Upper lobe of left lung (tissue), 6 donors: ENCODE measurements at regions not wholly inside any gene's neighbourhood (a gene's known extent, or its start where the extent isn't known, plus 50 kb on each side); places are given as distances from the start of the nearest gene placed in this dataset.

Source experiments
- ATAC-seq, 2 donors: fragments of 200-7000 bp; cut with Tn5 transposase; one replicate each; pipeline ENCODE4 v1.9.1; 2022; ENCODE audit warnings: mild to moderate bottlenecking in 2 of 2, moderate library complexity in 2 of 2; ENCODE audit not compliant: low FRiP score in 2 of 2
- DNase-seq, 2 donors: peaks; one replicate each; pipeline ENCODE4 v3.0.0-alpha.2; 2019 to 2020
- H3K27ac ChIP-seq, 4 donors: fragments of 200-600 bp; sonication (generic); one replicate each; pipeline ENCODE4 v1.5.1; 2016 to 2019
- H3K27me3 ChIP-seq, 4 donors: fragments of 200-600 bp; sonication (generic); one replicate each; pipeline ENCODE4 v1.5.1; 2017 to 2019
- H3K36me3 ChIP-seq, 4 donors: fragments of 200-600 bp; sonication (generic); one replicate each; pipeline ENCODE4 v1.5.1; 2016 to 2019
- H3K4me1 ChIP-seq, 4 donors: fragments of 200-600 bp; sonication (generic); one replicate each; pipeline ENCODE4 v1.5.1; 2018 to 2019
- H3K4me3 ChIP-seq, 4 donors: fragments of 200-600 bp; sonication (generic); one replicate each; pipeline ENCODE4 v1.5.1; 2017 to 2019; ENCODE audit warnings: mild to moderate bottlenecking in 2 of 4, moderate library complexity in 1 of 4
- H3K9me3 ChIP-seq, 4 donors: fragments of 200-600 bp; sonication (generic); one replicate each; pipeline ENCODE4 v1.5.1; 2018 to 2019
- EP300 ChIP-seq, 4 donors: sonication (generic); formaldehyde crosslinking; IDR thresholded peaks; one replicate each; pipeline ENCODE4 v1.5.1; 2017; ENCODE audit warnings: antibody characterized with exemption in 4 of 4, control low read depth in 2 of 4
- POLR2A ChIP-seq, 4 donors: fragments of 450-650 bp; IDR thresholded peaks; one replicate each; pipeline ENCODE4 v1.5.1; 2016 to 2017; ENCODE audit warnings: antibody characterized with exemption in 4 of 4, mild to moderate bottlenecking in 2 of 4
- POLR2AphosphoS5 ChIP-seq, 2 donors: sonication (generic); formaldehyde crosslinking; IDR thresholded peaks; one replicate each; pipeline ENCODE4 v1.5.1; 2017; ENCODE audit warnings: antibody characterized with exemption in 2 of 2
- WGBS, 2 donors: methylation state at CpG; one replicate each; pipeline ENCODE4 v1.1.5; 2017 to 2018; 5-methylcytosine and 5-hydroxymethylcytosine counted together
- TF ChIP-seq, protein P1 (sequence below), 6 experiments: fragments of 450-650 bp in 4 of 6; fragments of 200-600 bp in 2 of 6; sonication (generic) in 2 of 6; IDR thresholded peaks; one replicate each; pipeline ENCODE4 v1.5.1; 2016 to 2019; ENCODE audit warnings: antibody characterized with exemption in 6 of 6
- donor health status: DM: no; HTN: no; CAD: no; lungs with moderate emphysema.
- donor health status: DM: no; HTN: yes; CAD: no; lungs with severe emphysema.

DNA sequence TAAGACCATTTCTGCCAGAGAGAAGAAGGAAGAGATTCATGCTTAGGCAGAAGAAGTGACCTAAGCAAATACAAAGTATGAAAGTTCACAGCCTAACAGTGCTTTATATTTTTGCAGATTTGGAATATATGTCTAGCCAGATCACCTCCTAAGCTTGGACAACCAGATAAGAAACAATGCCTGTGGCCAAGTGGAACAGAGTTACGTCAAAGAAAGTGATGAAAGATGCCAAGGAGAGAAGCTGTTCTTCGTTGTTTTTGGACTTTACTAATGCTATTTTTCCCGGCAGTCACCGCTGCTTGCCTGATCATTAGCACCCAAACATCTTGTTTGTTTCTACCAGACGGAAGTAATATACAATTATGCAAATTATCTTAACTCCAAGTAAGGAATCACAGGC is 489.2 kb upstream of the C1orf87 start:
- no peaks in the 10 kb centered on the region for H3K27me3 ChIP-seq
- DNase-seq, result no peak
- no peak overlapping the region for H3K4me3 ChIP-seq
- no peak overlapping the region for H3K27ac ChIP-seq
- no peaks in the 10 kb centered on the region for H3K4me1 ChIP-seq
- ATAC-seq, result no peak
- H3K36me3 ChIP-seq, result no peaks in the 10 kb centered on the region
- TF ChIP-seq POLR2A (IDR thresholded peaks at IDR 0.05) (no peak), EP300 (IDR thresholded peaks at IDR 0.05) (no peak)
- TF ChIP-seq, protein P1, sequence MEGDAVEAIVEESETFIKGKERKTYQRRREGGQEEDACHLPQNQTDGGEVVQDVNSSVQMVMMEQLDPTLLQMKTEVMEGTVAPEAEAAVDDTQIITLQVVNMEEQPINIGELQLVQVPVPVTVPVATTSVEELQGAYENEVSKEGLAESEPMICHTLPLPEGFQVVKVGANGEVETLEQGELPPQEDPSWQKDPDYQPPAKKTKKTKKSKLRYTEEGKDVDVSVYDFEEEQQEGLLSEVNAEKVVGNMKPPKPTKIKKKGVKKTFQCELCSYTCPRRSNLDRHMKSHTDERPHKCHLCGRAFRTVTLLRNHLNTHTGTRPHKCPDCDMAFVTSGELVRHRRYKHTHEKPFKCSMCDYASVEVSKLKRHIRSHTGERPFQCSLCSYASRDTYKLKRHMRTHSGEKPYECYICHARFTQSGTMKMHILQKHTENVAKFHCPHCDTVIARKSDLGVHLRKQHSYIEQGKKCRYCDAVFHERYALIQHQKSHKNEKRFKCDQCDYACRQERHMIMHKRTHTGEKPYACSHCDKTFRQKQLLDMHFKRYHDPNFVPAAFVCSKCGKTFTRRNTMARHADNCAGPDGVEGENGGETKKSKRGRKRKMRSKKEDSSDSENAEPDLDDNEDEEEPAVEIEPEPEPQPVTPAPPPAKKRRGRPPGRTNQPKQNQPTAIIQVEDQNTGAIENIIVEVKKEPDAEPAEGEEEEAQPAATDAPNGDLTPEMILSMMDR (IDR thresholded peaks at IDR 0.05), result no peak
- H3K9me3 ChIP-seq, result no peaks in the 10 kb centered on the region
- 68 to 81% methylated on average over 5 of the region's 5 CpGs for WGBS, 2 donors

DNA sequence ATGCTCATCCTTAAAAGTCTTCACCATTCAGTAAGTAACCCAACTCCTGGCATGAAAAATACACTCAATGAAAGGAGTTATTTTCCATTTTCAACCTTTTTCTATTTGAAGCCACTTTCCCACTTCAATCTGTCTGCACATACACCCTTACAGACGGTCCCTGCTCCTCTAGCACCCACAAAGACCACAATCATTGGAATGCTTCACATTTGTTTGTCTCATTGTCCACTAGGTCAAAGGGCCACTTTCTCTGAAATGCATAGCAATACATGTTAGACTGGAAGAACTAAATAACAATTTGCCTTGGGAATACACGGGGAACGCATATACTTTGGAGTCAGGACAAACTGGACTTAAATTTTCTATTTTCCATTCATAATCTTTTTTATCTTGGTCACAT is 487.1 kb upstream of the C1orf87 start:
- 92% methylated on average over 3 of the region's 3 CpGs for WGBS, 2 donors
- Histone ChIP-seq H3K36me3 (no peaks in the 10 kb centered on the region), H3K27ac (no peak overlapping the region), H3K4me3 (no peak overlapping the region), H3K9me3 (no peaks in the 10 kb centered on the region), H3K27me3 (no peaks in the 10 kb centered on the region), H3K4me1 (no peaks in the 10 kb centered on the region)
- TF ChIP-seq, protein P1 (IDR thresholded peaks at IDR 0.05), result no peak
- TF ChIP-seq POLR2AphosphoS5 (IDR thresholded peaks at IDR 0.05) (no peak), POLR2A (IDR thresholded peaks at IDR 0.05) (no peak), EP300 (IDR thresholded peaks at IDR 0.05) (no peak)
- DNase-seq, result no peak
- no peak for ATAC-seq

DNA sequence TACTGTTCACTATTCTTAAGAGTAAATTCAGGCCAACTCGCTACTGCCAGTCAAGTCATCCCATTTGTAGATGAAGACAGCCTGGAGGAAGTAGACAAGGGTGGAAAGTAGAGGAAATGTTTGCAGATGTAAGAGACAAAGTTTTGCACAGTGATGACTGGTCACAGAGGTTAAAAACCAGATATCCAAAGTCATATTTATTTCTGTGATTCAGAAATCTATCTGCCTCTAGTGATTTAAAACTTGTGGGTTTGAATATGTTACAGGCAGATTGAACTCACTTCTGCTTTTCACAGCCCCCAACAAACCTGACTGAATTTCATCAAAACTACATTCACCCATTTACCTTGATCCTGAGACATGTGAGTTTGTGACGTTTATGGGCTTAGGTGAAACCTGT is 484.7 kb upstream of the C1orf87 start:
- Histone ChIP-seq H3K27me3 (no peaks in the 10 kb centered on the region), H3K9me3 (no peaks in the 10 kb centered on the region), H3K4me1 (no peaks in the 10 kb centered on the region), H3K27ac (no peak overlapping the region), H3K36me3 (no peaks in the 10 kb centered on the region), H3K4me3 (no peak overlapping the region)
- 40 to 65% methylated on average over 2 of the region's 2 CpGs for WGBS, 2 donors
- TF ChIP-seq, protein P1 (IDR thresholded peaks at IDR 0.05), result no peak
- TF ChIP-seq POLR2AphosphoS5 (IDR thresholded peaks at IDR 0.05) (no peak), EP300 (IDR thresholded peaks at IDR 0.05) (no peak), POLR2A (IDR thresholded peaks at IDR 0.05) (no peak)
- DNase-seq, result no peak
- no peak for ATAC-seq

DNA sequence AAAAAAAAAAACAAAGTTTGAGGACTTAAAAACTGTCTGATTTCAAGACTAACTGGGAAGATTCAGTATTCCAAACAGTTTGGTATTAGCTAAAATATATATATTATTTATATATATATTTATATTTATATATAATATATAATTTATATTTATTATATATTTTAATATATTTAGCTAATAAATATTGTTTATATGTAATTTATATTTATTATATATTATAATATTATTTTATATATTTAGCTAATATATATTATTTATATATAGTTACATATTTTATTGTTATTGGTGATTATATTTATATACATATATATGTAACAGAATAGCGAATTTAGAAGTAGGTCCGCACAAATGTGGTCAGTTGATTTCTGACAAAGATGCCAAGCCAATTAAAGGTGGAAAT is 480.2 kb upstream of the C1orf87 start:
- Histone ChIP-seq H3K36me3 (no peaks in the 10 kb centered on the region), H3K4me1 (no peaks in the 10 kb centered on the region), H3K4me3 (no peak overlapping the region), H3K27ac (no peak overlapping the region), H3K27me3 (no peaks in the 10 kb centered on the region), H3K9me3 (no peaks in the 10 kb centered on the region)
- ATAC-seq, result no peak
- DNase-seq, result no peak
- 97 to 98% methylated on average over 2 of the region's 2 CpGs for WGBS, 2 donors
- TF ChIP-seq, protein P1 (IDR thresholded peaks at IDR 0.05), result no peak
- TF ChIP-seq POLR2A (IDR thresholded peaks at IDR 0.05) (no peak), EP300 (IDR thresholded peaks at IDR 0.05) (no peak), POLR2AphosphoS5 (IDR thresholded peaks at IDR 0.05) (no peak)

DNA sequence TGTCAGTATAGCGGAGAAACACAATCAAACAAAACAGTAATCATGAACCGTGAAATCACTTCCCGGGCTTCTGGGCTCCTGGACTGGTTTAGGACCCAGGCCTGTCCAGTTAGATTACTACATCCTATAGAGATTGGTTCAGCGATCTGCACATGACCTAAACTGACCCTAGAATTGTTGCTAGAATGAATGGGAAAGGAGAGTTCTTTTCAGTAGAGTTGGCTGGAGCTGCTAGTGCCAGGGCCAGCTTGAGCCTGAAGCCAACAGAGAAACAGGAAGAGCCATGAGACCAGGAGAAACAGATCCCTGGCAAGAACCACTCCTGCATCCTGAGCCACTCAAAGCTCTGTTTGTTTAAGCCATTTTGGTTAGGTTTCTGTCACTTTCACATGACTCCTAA is 474.3 kb upstream of the C1orf87 start:
- Histone ChIP-seq H3K27me3 (no peaks in the 10 kb centered on the region), H3K36me3 (no peaks in the 10 kb centered on the region), H3K4me3 (no peak overlapping the region), H3K27ac (no peak overlapping the region), H3K9me3 (no peaks in the 10 kb centered on the region), H3K4me1 (no peaks in the 10 kb centered on the region)
- ATAC-seq, result no peak
- TF ChIP-seq, protein P1 (IDR thresholded peaks at IDR 0.05), result no peak
- TF ChIP-seq EP300 (IDR thresholded peaks at IDR 0.05) (no peak), POLR2AphosphoS5 (IDR thresholded peaks at IDR 0.05) (no peak), POLR2A (IDR thresholded peaks at IDR 0.05) (no peak)
- DNase-seq, result no peak
- 78 to 81% methylated on average over 4 of the region's 4 CpGs for WGBS, 2 donors
